ENCODE measurements at regions not wholly inside any gene's neighbourhood (a gene's known extent, or its start where the extent isn't known, plus 50 kb on each side); places are given as distances from the start of the nearest gene placed in this dataset.

- TF ChIP-seq CTCF (IDR thresholded peaks at IDR 0.05; ENCODE audit: low read depth, low read length, poor library complexity, severe bottlenecking): no peak
- no peak for TF ChIP-seq EZH2phosphoT487 (IDR thresholded peaks at IDR 0.05; ENCODE audit: borderline replicate concordance, low read length)
Measured at GRCh38 chr6:126890055-126890454, 228.4 kb upstream of the RSPO3 start.
